ENCODE measurements at regions not wholly inside any gene's neighbourhood (a gene's known extent, or its start where the extent isn't known, plus 50 kb on each side); places are given as distances from the start of the nearest gene placed in this dataset.

DNA sequence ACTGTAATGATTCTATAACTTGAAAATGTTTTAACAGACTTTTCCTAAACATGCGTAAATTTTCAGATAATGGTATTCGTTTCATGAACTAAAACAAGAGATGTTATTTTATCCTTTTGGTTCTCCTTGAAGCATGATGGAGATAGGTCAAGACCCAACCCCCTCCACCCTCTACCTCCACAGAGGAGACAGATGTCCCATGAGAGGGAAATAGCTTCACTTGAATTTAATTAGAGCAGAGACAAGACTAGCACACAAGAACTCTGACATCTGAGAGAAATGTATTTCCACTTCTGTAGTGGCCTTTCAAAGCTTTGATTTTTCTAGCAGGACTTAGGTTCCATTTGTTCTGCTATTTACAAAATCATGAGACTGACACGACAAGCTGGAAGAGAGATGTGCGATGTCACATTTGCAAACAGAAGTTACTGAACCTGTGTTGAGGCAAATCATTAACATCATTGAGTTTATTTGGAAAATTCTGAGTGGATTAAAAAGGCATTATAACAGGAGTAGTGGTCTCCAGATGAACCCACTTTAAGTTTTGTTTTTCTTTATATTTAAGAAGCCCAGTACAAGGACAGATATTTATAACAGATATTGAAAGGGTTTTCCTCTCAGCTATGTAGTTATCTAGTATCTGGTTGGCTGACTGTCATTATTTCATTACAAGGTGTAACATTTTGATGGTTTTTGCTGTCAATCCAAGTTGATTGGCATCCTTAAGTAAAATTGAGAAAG lies 276.2 kb downstream of the ASXL3 start:
- TF ChIP-seq, protein P1, sequence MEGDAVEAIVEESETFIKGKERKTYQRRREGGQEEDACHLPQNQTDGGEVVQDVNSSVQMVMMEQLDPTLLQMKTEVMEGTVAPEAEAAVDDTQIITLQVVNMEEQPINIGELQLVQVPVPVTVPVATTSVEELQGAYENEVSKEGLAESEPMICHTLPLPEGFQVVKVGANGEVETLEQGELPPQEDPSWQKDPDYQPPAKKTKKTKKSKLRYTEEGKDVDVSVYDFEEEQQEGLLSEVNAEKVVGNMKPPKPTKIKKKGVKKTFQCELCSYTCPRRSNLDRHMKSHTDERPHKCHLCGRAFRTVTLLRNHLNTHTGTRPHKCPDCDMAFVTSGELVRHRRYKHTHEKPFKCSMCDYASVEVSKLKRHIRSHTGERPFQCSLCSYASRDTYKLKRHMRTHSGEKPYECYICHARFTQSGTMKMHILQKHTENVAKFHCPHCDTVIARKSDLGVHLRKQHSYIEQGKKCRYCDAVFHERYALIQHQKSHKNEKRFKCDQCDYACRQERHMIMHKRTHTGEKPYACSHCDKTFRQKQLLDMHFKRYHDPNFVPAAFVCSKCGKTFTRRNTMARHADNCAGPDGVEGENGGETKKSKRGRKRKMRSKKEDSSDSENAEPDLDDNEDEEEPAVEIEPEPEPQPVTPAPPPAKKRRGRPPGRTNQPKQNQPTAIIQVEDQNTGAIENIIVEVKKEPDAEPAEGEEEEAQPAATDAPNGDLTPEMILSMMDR (IDR thresholded peaks at IDR 0.05; ENCODE audit: borderline replicate concordance, insufficient read depth, low read depth, low read length): no peak
- no peak overlapping the region for H3K4me3 ChIP-seq (ENCODE audit: low read depth, low read length)

DNA sequence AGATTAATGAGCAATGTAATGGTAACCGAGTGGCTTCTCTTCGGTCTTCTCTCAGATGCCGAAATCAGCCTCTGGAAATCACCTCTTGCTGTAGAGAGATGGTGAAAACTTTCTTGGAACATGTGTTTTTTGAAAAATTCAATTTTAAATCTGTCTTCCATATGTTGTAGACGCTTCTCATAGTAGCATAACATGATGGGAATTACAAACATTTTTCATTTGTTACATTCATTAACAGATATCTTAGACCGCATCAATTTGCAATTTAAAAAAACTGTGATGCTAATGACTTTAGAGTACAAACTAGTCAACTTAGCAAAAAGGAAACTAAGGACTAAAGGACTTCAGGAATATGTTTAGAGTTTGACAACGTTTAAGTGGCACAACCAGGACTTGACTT lies 275.2 kb downstream of the ASXL3 start:
- no peak overlapping the region for H3K4me3 ChIP-seq (ENCODE audit: low read depth, low read length)
- TF ChIP-seq, protein P1 (IDR thresholded peaks at IDR 0.05; ENCODE audit: borderline replicate concordance, insufficient read depth, low read depth, low read length): no peak

GRCh38 chr18:33851546-33852078 lies 273.6 kb downstream of the ASXL3 start:
- TF ChIP-seq, protein P1 (IDR thresholded peaks at IDR 0.05; ENCODE audit: borderline replicate concordance, insufficient read depth, low read depth, low read length): no peak
- no peak overlapping the region for H3K4me3 ChIP-seq (ENCODE audit: low read depth, low read length)

- TF ChIP-seq, protein P1 (IDR thresholded peaks at IDR 0.05; ENCODE audit: borderline replicate concordance, insufficient read depth, low read depth, low read length): no peak
- H3K4me3 ChIP-seq (ENCODE audit: low read depth, low read length): no peak overlapping the region
Observed at GRCh38 chr18:33849731-33850130, 271.7 kb downstream of the ASXL3 start.

DNA sequence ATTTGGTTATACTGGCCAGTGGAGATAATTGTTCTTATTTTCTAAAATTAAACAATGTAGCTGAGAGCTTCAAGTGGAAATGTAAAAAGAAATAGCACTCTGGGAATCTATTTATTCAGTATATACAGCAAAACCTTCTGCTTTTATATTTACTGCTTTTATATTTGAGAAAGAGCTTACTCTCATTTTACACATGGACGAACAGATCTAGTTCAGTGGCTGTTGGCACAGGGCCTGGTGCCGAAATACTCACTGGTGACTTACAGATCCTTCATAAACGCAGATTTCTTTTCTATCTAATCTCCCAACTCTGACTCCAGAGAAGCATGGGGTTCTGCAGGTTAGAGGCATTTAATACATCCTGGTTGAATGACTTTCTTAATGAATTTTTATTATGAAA lies 266.2 kb downstream of the ASXL3 start:
- no peak overlapping the region for H3K4me3 ChIP-seq (ENCODE audit: low read depth, low read length)
- TF ChIP-seq, protein P1 (IDR thresholded peaks at IDR 0.05; ENCODE audit: borderline replicate concordance, insufficient read depth, low read depth, low read length): no peak

- H3K4me3 ChIP-seq (ENCODE audit: low read depth, low read length): no peak overlapping the region
- TF ChIP-seq, protein P1 (IDR thresholded peaks at IDR 0.05; ENCODE audit: borderline replicate concordance, insufficient read depth, low read depth, low read length): no peak
Observed at GRCh38 chr18:33841221-33841967, 263.4 kb downstream of the ASXL3 start.

Measured in GM12875 (cell line).